ENCODE measurements at regions not wholly inside any gene's neighbourhood (a gene's known extent, or its start where the extent isn't known, plus 50 kb on each side); places are given as distances from the start of the nearest gene placed in this dataset.

GRCh38 chr5:29516224-29516623 is 1677.3 kb upstream of the CDH6 start:
- TF ChIP-seq, protein P1, sequence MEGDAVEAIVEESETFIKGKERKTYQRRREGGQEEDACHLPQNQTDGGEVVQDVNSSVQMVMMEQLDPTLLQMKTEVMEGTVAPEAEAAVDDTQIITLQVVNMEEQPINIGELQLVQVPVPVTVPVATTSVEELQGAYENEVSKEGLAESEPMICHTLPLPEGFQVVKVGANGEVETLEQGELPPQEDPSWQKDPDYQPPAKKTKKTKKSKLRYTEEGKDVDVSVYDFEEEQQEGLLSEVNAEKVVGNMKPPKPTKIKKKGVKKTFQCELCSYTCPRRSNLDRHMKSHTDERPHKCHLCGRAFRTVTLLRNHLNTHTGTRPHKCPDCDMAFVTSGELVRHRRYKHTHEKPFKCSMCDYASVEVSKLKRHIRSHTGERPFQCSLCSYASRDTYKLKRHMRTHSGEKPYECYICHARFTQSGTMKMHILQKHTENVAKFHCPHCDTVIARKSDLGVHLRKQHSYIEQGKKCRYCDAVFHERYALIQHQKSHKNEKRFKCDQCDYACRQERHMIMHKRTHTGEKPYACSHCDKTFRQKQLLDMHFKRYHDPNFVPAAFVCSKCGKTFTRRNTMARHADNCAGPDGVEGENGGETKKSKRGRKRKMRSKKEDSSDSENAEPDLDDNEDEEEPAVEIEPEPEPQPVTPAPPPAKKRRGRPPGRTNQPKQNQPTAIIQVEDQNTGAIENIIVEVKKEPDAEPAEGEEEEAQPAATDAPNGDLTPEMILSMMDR (IDR thresholded peaks at IDR 0.05; ENCODE audit: low read depth, low read length), result no peak
- no peak for TF ChIP-seq EZH2phosphoT487 (IDR thresholded peaks at IDR 0.05; ENCODE audit: low read depth)

Data from OCI-LY3 (cell line).